Forelimb muscle (tissue), 1 donor: ENCODE measurements at regions not wholly inside any gene's neighbourhood (a gene's known extent, or its start where the extent isn't known, plus 50 kb on each side); places are given as distances from the start of the nearest gene placed in this dataset.

Source experiments
- DNase-seq: peaks from one replicate; pipeline ENCODE4 v3.0.0-alpha.2; 2013; ENCODE audit warnings: low read depth

DNA sequence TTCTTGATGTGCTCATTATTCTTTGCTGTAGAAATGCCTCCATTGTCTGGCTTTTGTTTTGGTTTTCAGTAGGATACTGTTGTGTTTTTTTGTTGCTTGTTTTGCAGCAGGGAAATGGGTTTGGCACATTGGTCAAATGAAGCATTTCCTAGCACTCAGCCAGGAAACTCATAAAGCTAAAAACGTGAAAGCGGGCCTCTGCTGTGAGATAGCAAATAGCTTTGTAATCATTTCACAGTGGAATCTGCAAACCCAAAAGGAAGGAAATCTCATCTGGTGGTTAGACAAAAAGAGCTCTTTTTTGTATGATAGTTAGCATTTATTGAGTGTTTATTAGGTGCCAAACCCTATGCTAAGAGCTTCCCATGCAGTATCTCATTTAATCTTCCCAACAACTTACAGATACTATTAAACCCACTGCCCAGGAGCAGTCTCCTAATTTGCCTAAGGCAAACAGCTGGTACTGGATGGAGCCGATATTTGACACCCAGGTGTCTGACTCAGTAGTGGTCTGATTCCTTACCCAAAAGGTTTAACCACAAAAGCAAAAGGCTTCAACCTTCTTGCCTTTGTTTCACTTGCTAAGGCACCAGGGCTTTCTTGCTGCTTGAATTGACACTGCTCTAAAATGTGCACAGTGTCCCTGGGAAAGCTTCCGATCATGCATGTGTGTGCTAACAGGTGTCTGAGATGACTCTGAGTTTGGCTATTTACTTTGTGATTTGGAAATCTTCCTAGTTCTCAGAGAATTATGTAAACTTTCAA is 527.9 kb upstream of the MDFIC2 start:
- no peak for DNase-seq

GRCh38 chr3:70833239-70833960 is 521.0 kb upstream of the MDFIC2 start:
- no peak for DNase-seq

- no peak for DNase-seq
These were observed 520.4 kb upstream of the MDFIC2 start for GRCh38 chr3:70832834-70833205.

DNA sequence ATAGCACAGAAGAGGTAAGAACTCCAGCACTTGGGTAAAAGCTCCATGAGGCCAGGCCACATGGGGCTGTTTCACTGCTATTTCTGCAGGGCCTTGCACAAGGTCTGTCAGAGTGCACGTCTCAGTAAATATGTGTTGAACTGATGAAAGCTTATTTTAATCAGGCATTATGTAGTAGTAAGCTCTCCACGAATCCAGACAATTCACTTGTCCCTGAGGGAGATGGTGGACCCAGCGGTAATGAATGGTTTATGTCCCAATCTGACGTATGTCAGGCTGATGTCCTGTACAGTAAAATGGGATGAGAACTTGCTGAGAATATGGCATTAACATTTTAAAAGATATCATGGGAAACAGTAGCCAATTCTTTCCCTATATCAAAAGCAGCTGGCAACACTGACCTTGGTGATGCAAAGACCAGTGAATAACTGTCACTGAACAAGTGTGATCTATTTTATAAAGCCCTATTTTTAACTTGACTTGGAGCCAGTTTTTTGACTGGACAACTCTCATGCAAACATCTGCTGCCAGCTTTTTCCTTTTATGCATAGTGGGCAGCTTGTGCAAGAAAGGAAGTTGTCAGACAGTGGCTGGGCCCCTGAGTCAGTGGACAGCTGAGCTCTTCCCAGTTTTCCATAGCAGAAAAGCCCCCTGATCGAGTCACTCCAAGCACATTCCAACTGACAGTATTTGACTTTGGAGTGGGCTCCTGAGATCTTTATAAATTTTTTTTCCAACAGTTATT is 519.8 kb upstream of the MDFIC2 start:
- no peak for DNase-seq

GRCh38 chr3:70829092-70829491 is 516.7 kb upstream of the MDFIC2 start:
- DNase-seq: no peak

DNA sequence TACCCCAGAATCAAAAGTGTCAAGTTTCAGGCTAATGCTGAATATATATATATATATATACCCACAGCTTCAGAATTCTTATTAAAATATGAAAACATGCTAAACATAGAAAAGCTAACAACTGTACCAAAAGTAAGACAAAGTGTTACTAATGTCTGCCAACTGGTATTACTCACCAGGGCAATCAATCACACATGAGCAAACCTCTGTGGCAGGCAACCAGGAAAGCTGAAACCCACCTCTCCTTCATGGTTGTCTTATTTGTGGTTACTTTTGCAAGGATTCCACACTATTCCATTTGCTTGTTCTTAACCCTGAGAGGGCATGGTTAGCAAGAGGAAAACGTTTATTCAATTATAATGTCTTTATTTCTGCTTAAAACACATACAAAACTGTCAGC is 512.3 kb upstream of the MDFIC2 start:
- no peak for DNase-seq

GRCh38 chr3:70824078-70824477 is 511.6 kb upstream of the MDFIC2 start:
- DNase-seq: no peak

- DNase-seq: no peak
These were observed 511.2 kb upstream of the MDFIC2 start for GRCh38 chr3:70823622-70824021.

DNA sequence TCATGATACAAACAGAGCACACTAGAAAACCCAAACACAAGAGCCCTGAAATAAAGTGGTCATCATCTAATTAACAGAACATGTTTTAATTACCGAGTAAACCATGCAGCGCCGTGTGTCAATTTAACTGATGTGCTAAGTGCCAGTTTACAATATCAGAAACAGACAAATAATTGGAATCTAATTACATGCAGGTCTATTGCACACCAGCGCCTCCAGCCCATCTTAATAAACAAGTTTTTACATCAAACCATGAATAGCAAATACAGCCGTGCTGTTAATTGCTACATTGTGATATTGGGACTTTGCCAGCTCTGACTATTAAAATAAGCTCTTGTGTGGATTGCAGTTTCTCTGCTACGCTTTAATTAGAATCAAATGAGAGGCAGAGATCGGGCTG is 510.2 kb upstream of the MDFIC2 start:
- DNase-seq: no peak

DNA sequence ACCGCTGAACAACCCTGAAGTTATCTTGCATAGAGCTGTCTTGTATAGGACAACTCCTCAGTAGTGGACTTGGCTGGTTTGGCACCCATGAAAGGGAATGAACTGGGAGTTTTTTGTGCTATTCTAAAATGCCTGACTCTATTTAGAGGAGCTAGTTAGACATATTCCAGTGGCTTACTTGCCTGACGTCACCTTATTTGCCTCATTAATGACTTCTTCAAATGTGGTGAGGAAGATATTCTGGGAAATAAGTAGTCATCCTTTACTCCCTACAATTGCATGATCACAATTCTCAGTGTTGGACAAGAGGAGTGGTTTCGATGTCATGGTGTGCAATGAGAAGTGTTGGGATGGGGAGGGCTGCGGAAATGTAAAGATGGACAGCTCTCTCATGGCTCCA is 509.2 kb upstream of the MDFIC2 start:
- no peak for DNase-seq

DNA sequence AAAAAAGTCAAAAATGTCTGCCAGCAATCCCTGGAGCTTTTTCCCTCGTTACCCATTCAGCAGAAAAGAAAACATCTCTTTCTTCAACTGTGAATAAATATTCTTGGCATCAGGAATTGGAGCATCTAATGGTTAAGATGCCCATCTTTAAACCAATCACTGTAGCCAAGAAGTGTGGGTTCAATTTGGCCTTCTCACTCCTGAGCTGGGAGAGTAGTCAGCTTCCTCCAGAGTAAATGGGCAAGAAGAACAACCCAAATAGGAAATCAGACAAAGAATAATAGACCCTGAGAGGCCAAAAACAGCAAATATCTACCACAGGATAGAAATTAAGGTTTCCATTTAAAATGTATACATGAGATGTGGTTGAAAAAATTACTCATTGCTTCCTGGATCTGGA is 508.0 kb upstream of the MDFIC2 start:
- DNase-seq: no peak

GRCh38 chr3:70818145-70818544 is 505.7 kb upstream of the MDFIC2 start:
- no peak for DNase-seq

GRCh38 chr3:70816346-70816745 is 503.9 kb upstream of the MDFIC2 start:
- no peak for DNase-seq

GRCh38 chr3:70815817-70816216 is 503.4 kb upstream of the MDFIC2 start:
- no peak for DNase-seq

DNA sequence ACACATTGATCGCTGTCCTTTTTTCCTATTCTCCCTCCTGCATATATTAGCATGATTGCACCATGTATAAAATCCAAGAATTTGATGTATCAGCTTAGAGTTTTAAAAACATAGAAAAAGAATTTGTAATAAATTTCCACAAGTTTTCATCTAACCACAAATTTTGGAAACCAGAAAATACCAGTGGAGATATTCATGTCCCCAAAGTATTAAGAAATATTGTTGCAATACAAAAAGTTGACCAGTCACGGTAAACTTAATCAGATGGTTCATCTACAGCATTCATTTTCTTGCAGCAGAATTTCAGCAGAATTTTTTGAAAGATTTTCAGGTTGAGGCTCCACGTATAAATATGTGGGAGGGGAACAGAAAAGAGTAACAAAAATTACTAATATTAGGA is 500.9 kb upstream of the MDFIC2 start:
- DNase-seq: no peak

DNA sequence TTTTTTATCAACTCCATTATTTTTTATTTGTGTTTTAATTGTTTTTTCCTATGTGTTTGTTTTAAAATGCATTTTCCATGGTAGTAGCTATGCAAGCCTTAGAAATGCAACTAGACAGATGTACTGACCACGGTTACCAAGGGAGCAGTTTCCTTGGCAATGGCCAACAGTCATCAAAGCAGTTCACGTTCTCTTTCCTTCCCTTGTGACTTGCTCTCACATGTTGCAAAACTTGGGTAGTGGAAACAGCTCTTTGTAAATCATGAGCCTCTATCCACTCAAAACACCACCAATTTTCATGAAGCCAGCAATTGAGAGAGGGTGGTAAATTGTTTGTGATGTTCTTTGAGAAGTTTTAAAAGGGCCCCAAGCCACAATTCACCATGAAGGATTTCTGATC is 499.4 kb upstream of the MDFIC2 start:
- DNase-seq: peak; percentile 60

- DNase-seq: no peak
These were observed 496.4 kb upstream of the MDFIC2 start for GRCh38 chr3:70808881-70809280.

GRCh38 chr3:70806556-70806955 is 494.1 kb upstream of the MDFIC2 start:
- DNase-seq: no peak

GRCh38 chr3:70806021-70806420 is 493.6 kb upstream of the MDFIC2 start:
- DNase-seq: no peak

DNA sequence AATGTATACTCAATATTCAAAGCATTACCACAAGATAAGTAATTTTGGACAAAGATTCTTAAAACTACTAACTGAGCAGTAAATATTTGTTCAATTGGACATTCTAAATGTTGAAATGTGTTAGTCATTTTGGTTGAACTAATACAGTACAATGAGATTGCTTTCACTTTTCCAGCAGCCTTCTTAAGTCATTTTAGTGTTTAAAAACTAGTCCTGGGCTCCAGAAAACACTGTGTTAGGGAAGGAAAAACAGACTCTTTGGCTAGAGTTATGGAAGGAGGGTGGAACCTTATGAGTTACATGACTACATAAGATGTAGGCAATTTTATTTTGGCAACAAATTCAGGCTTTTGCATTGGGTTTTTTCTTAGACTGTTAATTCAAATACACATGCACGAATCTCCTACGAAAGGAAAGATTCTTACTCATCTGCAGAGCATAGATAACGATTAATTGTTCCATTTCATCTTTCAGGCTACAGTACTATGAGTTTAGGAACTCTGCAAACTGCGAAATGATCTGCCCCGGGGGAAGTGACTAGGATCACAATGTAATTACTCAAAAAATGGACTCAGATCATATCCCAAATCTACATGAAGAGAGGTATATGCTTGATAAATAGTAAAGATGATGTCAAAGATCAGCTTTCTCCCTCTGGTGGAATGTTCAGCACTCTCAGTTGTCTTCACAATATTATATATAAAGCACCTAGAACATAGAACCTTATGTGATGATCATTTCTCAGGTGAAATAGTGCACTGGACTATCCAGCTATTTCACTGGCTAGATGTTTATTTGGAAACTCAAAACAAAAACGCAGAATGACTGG is 492.8 kb upstream of the MDFIC2 start:
- DNase-seq: peak; percentile 71

DNA sequence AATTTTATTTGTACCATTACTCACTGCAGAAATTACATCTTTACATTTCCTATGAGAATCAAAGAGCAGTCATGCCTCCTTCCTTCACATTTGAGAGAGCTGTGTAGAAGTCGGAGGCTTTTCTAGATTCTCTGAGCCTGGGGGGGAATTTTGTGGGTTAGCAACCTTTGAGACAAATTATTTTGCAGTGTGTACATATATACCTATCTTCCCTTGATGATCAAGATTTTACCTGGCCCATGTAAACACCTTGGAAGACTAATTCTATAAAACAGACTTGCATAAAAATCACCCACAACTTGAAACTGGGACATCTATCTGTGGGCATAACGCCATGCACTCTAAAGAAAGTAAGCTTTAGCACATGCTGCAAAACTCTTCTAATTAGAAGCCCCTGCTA is 491.5 kb upstream of the MDFIC2 start:
- DNase-seq: no peak

- DNase-seq: no peak
These were observed 490.9 kb upstream of the MDFIC2 start for GRCh38 chr3:70803319-70803718.
